Keratinocyte (primary cell): ENCODE measurements at regions not wholly inside any gene's neighbourhood (a gene's known extent, or its start where the extent isn't known, plus 50 kb on each side); places are given as distances from the start of the nearest gene placed in this dataset.

Experiments used
- DNase-seq: peaks from one replicate; pipeline ENCODE4 v3.0.0-alpha.2; 2011; ENCODE audit warnings: low read depth, missing footprints, low spot score
- FAIRE-seq: peaks from 2 replicates; lab custom pipeline; 2011; peaks lifted over from hg19 to GRCh38; lab: Jason Lieb, UNC
- H2AFZ ChIP-seq: 2 replicates; pipeline ENCODE4 v1.6.0; 2012; ENCODE audit warnings: low read length, control low read depth, inconsistent platforms; ENCODE audit not compliant: control insufficient read depth
- H3K27ac ChIP-seq: 2 replicates; pipeline ENCODE4 v1.5.1; 2011; ENCODE audit warnings: low read length; ENCODE audit not compliant: control insufficient read depth, insufficient read depth
- H3K27me3 ChIP-seq: 3 replicates; pipeline ENCODE4 v1.6.0; 2011; ENCODE audit warnings: low read length; ENCODE audit not compliant: control insufficient read depth, insufficient read depth; ENCODE audit errors: extremely low read depth
- H3K36me3 ChIP-seq, 2 experiments: 2 replicates in 1 of 2; 3 replicates in 1 of 2; pipeline ENCODE4 v1.5.1; 2011; ENCODE audit warnings: low read length in 2 of 2, mild to moderate bottlenecking in 1 of 2; ENCODE audit not compliant: control insufficient read depth in 2 of 2, insufficient read depth in 2 of 2; ENCODE audit errors: extremely low read depth in 1 of 2
- H3K4me1 ChIP-seq: 3 replicates; pipeline ENCODE4 v1.5.1; 2011; ENCODE audit warnings: low read length; ENCODE audit not compliant: control insufficient read depth, insufficient read depth; ENCODE audit errors: extremely low read depth
- H3K4me2 ChIP-seq: 3 replicates; pipeline ENCODE4 v1.6.0; 2011; ENCODE audit warnings: low read depth, low read length; ENCODE audit not compliant: control insufficient read depth, insufficient read depth; ENCODE audit errors: extremely low read depth
- H3K4me3 ChIP-seq, 3 experiments: fragments of 200-600 bp in 1 of 3; sonication (generic) in 1 of 3; 2 replicates in 2 of 3; 3 replicates in 1 of 3; pipeline ENCODE4 v1.5.1; 2011 to 2016; ENCODE audit warnings: low read length in 3 of 3, mild to moderate bottlenecking in 3 of 3, control low read depth in 2 of 3, inconsistent platforms in 1 of 3, low read depth in 1 of 3, mixed read lengths in 1 of 3, mixed run types in 1 of 3, moderate library complexity in 1 of 3; ENCODE audit not compliant: control insufficient read depth in 2 of 3, insufficient read depth in 2 of 3; ENCODE audit errors: extremely low read depth in 1 of 3
- H3K79me2 ChIP-seq: 2 replicates; pipeline ENCODE4 v1.6.0; 2012; ENCODE audit warnings: low read length; ENCODE audit not compliant: control insufficient read depth, insufficient read depth
- H3K9ac ChIP-seq: 3 replicates; pipeline ENCODE4 v1.6.0; 2011; ENCODE audit warnings: low read length; ENCODE audit not compliant: control insufficient read depth, insufficient read depth; ENCODE audit errors: extremely low read depth
- H3K9me1 ChIP-seq: 3 replicates; pipeline ENCODE4 v1.6.0; 2011; ENCODE audit warnings: low read length; ENCODE audit not compliant: control insufficient read depth, insufficient read depth; ENCODE audit errors: extremely low read depth
- H3K9me3 ChIP-seq: 2 replicates; pipeline ENCODE4 v1.5.1; 2012; ENCODE audit warnings: low read depth, low read length; ENCODE audit not compliant: control insufficient read depth
- H4K20me1 ChIP-seq: 3 replicates; pipeline ENCODE4 v1.6.0; 2011; ENCODE audit warnings: low read length; ENCODE audit not compliant: control insufficient read depth, insufficient read depth; ENCODE audit errors: extremely low read depth
- EZH2 ChIP-seq: IDR thresholded peaks from one replicate; pipeline ENCODE4 v1.6.1; 2012; ENCODE audit warnings: inconsistent platforms, mild to moderate bottlenecking, low read length, moderate library complexity
- dilution Hi-C: fragments of 300-500 bp; cut with MboI; formaldehyde crosslinking; loops from one replicate; pipeline ENCODE4 v1.7.0; 2020; ENCODE audit warnings: low sequenced_read_pairs; ENCODE audit not compliant: extremely low pct_ligation_motif_present
- TF ChIP-seq, protein P1 (sequence below), 3 experiments: IDR thresholded peaks in 1 of 3; conservative IDR thresholded peaks in 1 of 3; optimal IDR thresholded peaks in 1 of 3; 2 replicates in 2 of 3; 3 replicates in 1 of 3; pipeline versions ENCODE3 to v1.5.1; 2011; ENCODE audit warnings: low read length in 3 of 3, mild to moderate bottlenecking in 3 of 3, moderate library complexity in 2 of 3, control low read depth in 1 of 3, inconsistent platforms in 1 of 3; ENCODE audit not compliant: insufficient read depth in 2 of 3; ENCODE audit errors: extremely low read depth in 1 of 3

DNA sequence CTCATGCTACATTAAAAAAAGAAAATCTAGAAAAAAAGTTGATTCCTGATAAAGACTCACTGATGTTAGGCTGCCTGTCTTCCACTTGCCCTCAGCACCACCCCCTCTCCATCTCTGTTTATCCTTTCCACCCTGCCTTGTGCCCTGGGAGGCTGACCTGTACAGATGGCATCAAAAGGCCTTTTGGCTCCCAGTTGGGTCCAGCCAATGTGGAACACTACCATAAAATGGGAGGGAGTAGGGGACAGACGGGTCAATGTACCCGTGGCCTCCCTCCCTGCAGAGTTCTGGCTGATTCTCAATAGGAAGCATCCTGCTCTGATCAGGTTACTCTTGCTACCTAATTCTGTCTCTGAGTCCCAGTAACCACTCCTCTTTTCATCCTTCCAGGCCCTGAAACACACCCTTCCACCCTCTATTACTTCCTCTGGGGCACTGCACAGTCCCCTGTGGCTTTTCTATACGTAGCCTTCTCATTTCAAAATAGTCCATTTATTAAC is 300.0 kb downstream of the HHIPL2 start:
- no peak overlapping the region for H3K4me2 ChIP-seq
- no peak for DNase-seq
- H3K4me3 ChIP-seq: no peak overlapping the region
- H3K27ac ChIP-seq: no peak overlapping the region
- H3K79me2 ChIP-seq: no peaks in the 10 kb centered on the region
- H3K9ac ChIP-seq: no peak overlapping the region
- H3K4me1 ChIP-seq: peaks cover 19% of the 10 kb centered on the region
- H2AFZ ChIP-seq: no peak overlapping the region
- H3K9me3 ChIP-seq: no peaks in the 10 kb centered on the region
- no peaks in the 10 kb centered on the region for H4K20me1 ChIP-seq
- no peaks in the 10 kb centered on the region for H3K36me3 ChIP-seq
- FAIRE-seq: no peak
- dilution Hi-C loops: no loop called here
- H3K9me1 ChIP-seq: no peaks in the 10 kb centered on the region
- H3K27me3 ChIP-seq: no peaks in the 10 kb centered on the region
- TF ChIP-seq, protein P1, sequence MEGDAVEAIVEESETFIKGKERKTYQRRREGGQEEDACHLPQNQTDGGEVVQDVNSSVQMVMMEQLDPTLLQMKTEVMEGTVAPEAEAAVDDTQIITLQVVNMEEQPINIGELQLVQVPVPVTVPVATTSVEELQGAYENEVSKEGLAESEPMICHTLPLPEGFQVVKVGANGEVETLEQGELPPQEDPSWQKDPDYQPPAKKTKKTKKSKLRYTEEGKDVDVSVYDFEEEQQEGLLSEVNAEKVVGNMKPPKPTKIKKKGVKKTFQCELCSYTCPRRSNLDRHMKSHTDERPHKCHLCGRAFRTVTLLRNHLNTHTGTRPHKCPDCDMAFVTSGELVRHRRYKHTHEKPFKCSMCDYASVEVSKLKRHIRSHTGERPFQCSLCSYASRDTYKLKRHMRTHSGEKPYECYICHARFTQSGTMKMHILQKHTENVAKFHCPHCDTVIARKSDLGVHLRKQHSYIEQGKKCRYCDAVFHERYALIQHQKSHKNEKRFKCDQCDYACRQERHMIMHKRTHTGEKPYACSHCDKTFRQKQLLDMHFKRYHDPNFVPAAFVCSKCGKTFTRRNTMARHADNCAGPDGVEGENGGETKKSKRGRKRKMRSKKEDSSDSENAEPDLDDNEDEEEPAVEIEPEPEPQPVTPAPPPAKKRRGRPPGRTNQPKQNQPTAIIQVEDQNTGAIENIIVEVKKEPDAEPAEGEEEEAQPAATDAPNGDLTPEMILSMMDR (optimal IDR thresholded peaks at IDR 0.05 in 1 of 3, IDR thresholded peaks at IDR 0.05 in 1 of 3, conservative IDR thresholded peaks at IDR 0.05 in 1 of 3; ENCODE audit: extremely low read depth in 1 of 3, insufficient read depth in 2 of 3, low read length in 3 of 3): no peak
- TF ChIP-seq EZH2: no peak

DNA sequence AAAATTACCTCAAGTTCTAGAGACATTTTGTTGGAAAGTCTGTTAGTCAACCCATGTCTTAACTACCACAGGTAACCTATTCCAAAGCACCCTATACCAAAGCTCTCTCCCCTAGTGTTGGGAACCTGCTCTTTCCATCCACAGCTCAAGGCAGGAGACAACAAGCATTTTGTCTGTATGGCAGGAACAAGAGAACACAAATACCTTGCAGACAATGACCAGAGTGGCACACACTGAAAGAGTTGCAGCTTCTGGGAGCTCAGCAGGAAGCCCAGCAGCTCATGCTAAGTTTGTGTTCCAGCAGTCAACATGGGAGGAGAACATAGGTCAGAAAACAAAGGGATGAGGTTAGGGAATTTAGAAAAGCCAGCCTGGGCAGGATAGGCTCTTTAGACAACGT is 300.8 kb downstream of the HHIPL2 start:
- no peaks in the 10 kb centered on the region for H3K9me1 ChIP-seq
- H3K4me2 ChIP-seq: no peak overlapping the region
- H2AFZ ChIP-seq: no peak overlapping the region
- H3K9me3 ChIP-seq: no peaks in the 10 kb centered on the region
- no peaks in the 10 kb centered on the region for H3K27me3 ChIP-seq
- TF ChIP-seq EZH2: no peak
- TF ChIP-seq, protein P1 (optimal IDR thresholded peaks at IDR 0.05 in 1 of 3, IDR thresholded peaks at IDR 0.05 in 1 of 3, conservative IDR thresholded peaks at IDR 0.05 in 1 of 3; ENCODE audit: extremely low read depth in 1 of 3, insufficient read depth in 2 of 3, low read length in 3 of 3): no peak
- DNase-seq (no peak), FAIRE-seq (no peak)
- no peak overlapping the region for H3K27ac ChIP-seq
- no peak overlapping the region for H3K4me3 ChIP-seq
- no peak overlapping the region for H3K9ac ChIP-seq
- dilution Hi-C loops: no loop called here
- H4K20me1 ChIP-seq: no peaks in the 10 kb centered on the region
- no peaks in the 10 kb centered on the region for H3K79me2 ChIP-seq
- H3K36me3 ChIP-seq: no peaks in the 10 kb centered on the region
- H3K4me1 ChIP-seq: peaks cover 19% of the 10 kb centered on the region
